ENCODE measurements at regions not wholly inside any gene's neighbourhood (a gene's known extent, or its start where the extent isn't known, plus 50 kb on each side); places are given as distances from the start of the nearest gene placed in this dataset.
"Not testable (repeated sequence)": the region's sequence is repeated elsewhere in the genome, so short reads cannot be mapped to it uniquely, and the experiment has no call there.

DNA sequence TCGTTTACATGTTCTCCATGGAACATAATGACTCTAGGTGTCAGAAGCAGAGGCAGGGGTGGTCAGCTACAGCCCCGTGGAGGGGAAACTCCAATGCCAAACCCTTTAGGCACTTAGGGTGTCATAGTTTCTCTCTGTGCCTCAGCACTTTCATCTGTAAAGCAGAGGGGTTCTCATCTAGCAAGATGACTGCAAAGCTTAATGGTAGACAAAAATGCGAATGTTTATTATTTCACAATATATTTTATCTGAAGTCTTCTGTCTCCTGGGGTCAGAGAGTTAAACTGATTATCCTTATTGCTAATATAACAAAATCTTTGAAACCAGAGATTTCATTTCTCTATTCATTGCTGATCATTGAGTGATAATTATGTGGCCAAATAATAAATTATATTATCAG lies 522.5 kb downstream of the TSN start:
- Mint-ChIP-seq H3K36me3 (no peaks in the 10 kb centered on the region), H3K4me1 (no peaks in the 10 kb centered on the region), H3K27me3 (no peaks in the 10 kb centered on the region), H3K4me3 (no peak overlapping the region), H3K9me3 (peaks cover 3% of the 10 kb centered on the region), H3K27ac (no peak overlapping the region)
- no peak for ATAC-seq (ENCODE audit: low read depth)
- POLR2A ChIA-PET: no interaction called here
- no peak for DNase-seq

- POLR2A ChIA-PET: no interaction called here
- DNase-seq: no peak
- Mint-ChIP-seq H3K4me1 (no peaks in the 10 kb centered on the region), H3K9me3 (peaks cover 2% of the 10 kb centered on the region), H3K27ac (no peak overlapping the region), H3K36me3 (no peaks in the 10 kb centered on the region), H3K27me3 (no peaks in the 10 kb centered on the region), H3K4me3 (no peak overlapping the region)
- no peak for ATAC-seq (ENCODE audit: low read depth)
Measured at GRCh38 chr2:122300758-122301157, 545.3 kb downstream of the TSN start.

DNA sequence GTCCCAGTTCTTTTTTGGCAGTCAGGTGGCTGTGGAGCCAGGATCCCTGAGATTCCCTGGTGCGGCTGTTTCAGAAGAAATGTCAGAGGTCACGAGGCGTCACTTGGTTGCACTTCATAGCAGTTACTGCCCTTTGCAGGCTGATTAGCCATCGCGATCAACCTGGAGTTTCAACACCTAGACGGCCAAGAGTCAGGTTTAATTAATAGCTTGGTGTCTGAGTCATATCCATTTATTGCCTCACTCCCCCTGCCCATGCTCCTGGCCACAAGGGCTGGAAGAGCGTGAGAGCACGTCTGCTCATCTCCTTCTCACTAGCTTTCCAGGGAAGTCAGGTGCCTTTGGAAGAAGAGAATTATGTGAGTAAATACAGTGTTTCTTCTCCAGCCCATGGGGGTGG lies 552.3 kb downstream of the TSN start:
- Mint-ChIP-seq H3K27ac (no peak overlapping the region), H3K4me3 (no peak overlapping the region), H3K9me3 (no peaks in the 10 kb centered on the region), H3K27me3 (peaks cover 2% of the 10 kb centered on the region), H3K36me3 (no peaks in the 10 kb centered on the region), H3K4me1 (no peaks in the 10 kb centered on the region)
- POLR2A ChIA-PET: no interaction called here
- ATAC-seq (ENCODE audit: low read depth): no peak
- DNase-seq: no peak

- Mint-ChIP-seq H3K36me3 (no peaks in the 10 kb centered on the region), H3K4me3 (no peak overlapping the region), H3K27me3 (no peaks in the 10 kb centered on the region), H3K27ac (no peak overlapping the region), H3K4me1 (no peaks in the 10 kb centered on the region), H3K9me3 (no peaks in the 10 kb centered on the region)
- POLR2A ChIA-PET: no interaction called here
- ATAC-seq (ENCODE audit: low read depth): no peak
- no peak for DNase-seq
Measured at GRCh38 chr2:122315306-122315705, 559.9 kb downstream of the TSN start.

DNA sequence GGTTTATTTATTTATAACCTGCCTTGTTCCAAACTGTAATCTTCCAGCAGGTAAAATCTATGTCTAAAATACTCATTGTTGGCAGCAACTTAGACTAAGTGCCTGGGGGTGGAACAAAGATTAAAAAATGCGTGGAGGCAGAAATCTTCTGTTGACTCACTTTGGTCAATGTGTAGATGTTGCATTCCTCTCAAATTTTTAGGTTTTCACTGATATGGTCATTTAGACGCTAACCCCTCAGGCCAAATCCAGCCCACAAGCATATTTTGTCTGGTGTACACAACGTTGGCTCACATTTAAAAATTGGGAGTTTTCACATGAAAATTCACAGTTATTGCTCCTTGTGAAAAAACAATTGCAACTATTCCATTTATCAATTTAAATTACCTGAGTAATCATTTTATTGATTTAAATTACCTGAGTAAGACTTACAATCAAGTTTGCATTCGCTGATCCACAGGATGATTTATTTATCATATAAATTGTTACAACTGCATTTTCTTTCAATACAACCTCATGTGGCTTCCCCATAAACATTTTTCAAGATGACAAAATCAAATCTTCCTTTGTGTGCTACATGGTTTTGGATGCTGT lies 564.2 kb downstream of the TSN start:
- Mint-ChIP-seq H3K27ac (no peak overlapping the region), H3K4me1 (no peaks in the 10 kb centered on the region), H3K4me3 (no peak overlapping the region), H3K9me3 (no peaks in the 10 kb centered on the region), H3K36me3 (no peaks in the 10 kb centered on the region), H3K27me3 (no peaks in the 10 kb centered on the region)
- ATAC-seq (ENCODE audit: low read depth) (no peak), DNase-seq (no peak)
- POLR2A ChIA-PET: no interaction called here

DNA sequence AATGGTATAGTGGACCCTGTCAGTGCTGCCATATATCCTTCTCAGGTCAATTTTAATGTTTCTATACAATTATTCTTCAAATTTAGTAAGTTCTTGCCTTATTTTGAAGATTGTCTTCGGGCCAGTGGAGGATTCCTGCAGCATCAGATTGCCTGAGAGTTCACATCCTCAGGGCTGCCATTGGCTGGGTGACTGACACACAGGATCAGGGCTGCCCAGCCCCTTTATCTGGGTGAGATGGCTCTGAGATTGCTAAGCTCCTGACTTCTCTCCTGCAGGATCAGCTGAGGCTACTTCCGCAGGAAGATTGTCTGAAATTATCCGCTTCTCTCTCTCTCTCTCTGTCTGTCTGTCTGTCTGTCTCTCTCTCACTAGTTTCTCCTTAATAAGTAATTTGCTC lies 567.4 kb downstream of the TSN start:
- H3K27me3 Mint-ChIP-seq: no peaks in the 10 kb centered on the region
- H3K27ac Mint-ChIP-seq: no peak overlapping the region
- H3K4me3 Mint-ChIP-seq: no peak overlapping the region
- no peaks in the 10 kb centered on the region for H3K4me1 Mint-ChIP-seq
- H3K36me3 Mint-ChIP-seq: no peaks in the 10 kb centered on the region
- POLR2A ChIA-PET: no interaction called here
- H3K9me3 Mint-ChIP-seq: no peaks in the 10 kb centered on the region
- ATAC-seq (ENCODE audit: low read depth) (no peak), DNase-seq (no peak)

- POLR2A ChIA-PET: no interaction called here
- no peaks in the 10 kb centered on the region for H3K9me3 Mint-ChIP-seq
- no peaks in the 10 kb centered on the region for H3K4me1 Mint-ChIP-seq
- H3K4me3 Mint-ChIP-seq: no peak overlapping the region
- DNase-seq: no peak
- no peak for ATAC-seq (ENCODE audit: low read depth)
- H3K27me3 Mint-ChIP-seq: no peaks in the 10 kb centered on the region
- no peak overlapping the region for H3K27ac Mint-ChIP-seq
- H3K36me3 Mint-ChIP-seq: no peaks in the 10 kb centered on the region
Measured at GRCh38 chr2:122323927-122324326, 568.5 kb downstream of the TSN start.

DNA sequence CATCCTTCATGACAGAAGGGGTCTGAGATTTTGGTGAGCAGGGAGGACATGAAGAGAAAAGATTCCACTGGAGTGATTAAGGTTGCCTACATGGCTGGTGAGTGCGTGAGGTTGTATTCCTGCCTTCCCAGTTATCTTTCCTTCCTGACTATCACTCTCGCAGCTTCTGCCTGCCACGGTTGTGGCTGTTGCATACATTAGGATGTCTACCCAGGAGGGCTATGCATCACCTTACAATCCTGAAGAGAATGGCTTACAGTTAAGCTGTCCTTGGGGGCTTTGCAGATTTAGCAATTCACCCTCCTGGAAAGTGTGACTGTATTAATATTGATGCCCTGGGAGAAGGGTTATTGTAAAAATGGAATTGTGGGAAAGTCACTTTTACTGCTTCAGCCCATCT lies 571.0 kb downstream of the TSN start:
- POLR2A ChIA-PET: no interaction called here
- Mint-ChIP-seq H3K9me3 (no peaks in the 10 kb centered on the region), H3K27ac (no peak overlapping the region), H3K4me1 (no peaks in the 10 kb centered on the region), H3K27me3 (no peaks in the 10 kb centered on the region), H3K4me3 (no peak overlapping the region), H3K36me3 (no peaks in the 10 kb centered on the region)
- ATAC-seq (ENCODE audit: low read depth) (no peak), DNase-seq (no peak)

DNA sequence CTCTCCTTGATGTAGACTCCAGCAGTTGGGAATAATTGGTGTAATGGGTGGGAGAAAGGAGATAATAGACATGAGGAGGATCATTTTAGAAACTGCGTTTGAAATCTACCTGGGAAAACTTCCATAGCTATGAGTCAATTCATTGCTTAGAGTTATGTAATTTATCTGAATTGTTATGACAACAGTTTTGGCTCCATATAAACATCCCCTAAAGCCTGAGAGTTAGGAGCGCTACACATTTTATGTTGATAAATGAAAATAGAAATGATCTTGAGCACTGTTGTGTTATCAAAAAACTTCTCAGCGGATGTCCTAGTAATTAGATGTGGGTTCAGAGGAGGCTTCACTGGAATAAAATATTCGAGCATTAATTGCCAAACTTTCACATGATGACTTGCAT lies 573.4 kb downstream of the TSN start:
- POLR2A ChIA-PET: no interaction called here
- Mint-ChIP-seq H3K27me3 (no peaks in the 10 kb centered on the region), H3K9me3 (no peaks in the 10 kb centered on the region), H3K4me1 (no peaks in the 10 kb centered on the region), H3K27ac (no peak overlapping the region), H3K4me3 (no peak overlapping the region), H3K36me3 (no peaks in the 10 kb centered on the region)
- ATAC-seq (ENCODE audit: low read depth) (no peak), DNase-seq (no peak)

- DNase-seq (no peak), ATAC-seq (ENCODE audit: low read depth) (no peak)
- Mint-ChIP-seq H3K4me1 (no peaks in the 10 kb centered on the region), H3K36me3 (no peaks in the 10 kb centered on the region), H3K27me3 (no peaks in the 10 kb centered on the region), H3K9me3 (no peaks in the 10 kb centered on the region), H3K27ac (no peak overlapping the region), H3K4me3 (no peak overlapping the region)
- POLR2A ChIA-PET: no interaction called here
Measured at GRCh38 chr2:122329278-122329677, 573.8 kb downstream of the TSN start.

DNA sequence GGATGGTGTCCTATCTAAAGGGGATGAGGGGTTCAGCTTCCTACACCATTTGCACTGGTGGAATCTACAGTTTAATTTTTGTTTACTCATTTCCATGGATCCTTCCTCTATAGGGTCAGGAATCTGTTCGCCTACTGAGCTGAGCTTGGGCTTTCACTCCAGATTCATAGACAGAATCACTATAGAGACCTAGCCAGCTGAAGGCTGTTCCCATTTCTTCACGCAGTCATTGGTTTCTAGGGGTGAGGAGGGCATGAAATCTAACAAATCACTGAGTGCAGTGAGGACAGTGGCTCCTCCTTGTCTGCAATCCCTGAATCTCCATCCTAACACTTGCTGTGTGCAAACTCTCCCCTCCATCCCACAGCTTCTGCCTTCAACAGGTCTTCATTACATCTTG lies 578.5 kb downstream of the TSN start:
- Mint-ChIP-seq H3K36me3 (no peaks in the 10 kb centered on the region), H3K9me3 (no peaks in the 10 kb centered on the region), H3K27me3 (no peaks in the 10 kb centered on the region), H3K4me3 (no peak overlapping the region), H3K27ac (no peak overlapping the region), H3K4me1 (no peaks in the 10 kb centered on the region)
- POLR2A ChIA-PET: no interaction called here
- DNase-seq: no peak
- ATAC-seq (ENCODE audit: low read depth): no peak

- no peak for ATAC-seq (ENCODE audit: low read depth)
- POLR2A ChIA-PET: no interaction called here
- no peaks in the 10 kb centered on the region for H3K36me3 Mint-ChIP-seq
- DNase-seq: no peak
- H3K4me3 Mint-ChIP-seq: no peak overlapping the region
- H3K4me1 Mint-ChIP-seq: no peaks in the 10 kb centered on the region
- H3K27me3 Mint-ChIP-seq: no peaks in the 10 kb centered on the region
- H3K27ac Mint-ChIP-seq: no peak overlapping the region
- no peaks in the 10 kb centered on the region for H3K9me3 Mint-ChIP-seq
Measured at GRCh38 chr2:122338000-122338399, 582.5 kb downstream of the TSN start.

- no peaks in the 10 kb centered on the region for H3K36me3 Mint-ChIP-seq
- POLR2A ChIA-PET: no interaction called here
- no peaks in the 10 kb centered on the region for H3K9me3 Mint-ChIP-seq
- DNase-seq (no peak), ATAC-seq (ENCODE audit: low read depth) (no peak)
- H3K27ac Mint-ChIP-seq: no peak overlapping the region
- H3K4me3 Mint-ChIP-seq: no peak overlapping the region
- no peaks in the 10 kb centered on the region for H3K27me3 Mint-ChIP-seq
- no peaks in the 10 kb centered on the region for H3K4me1 Mint-ChIP-seq
Measured at GRCh38 chr2:122340246-122340645, 584.8 kb downstream of the TSN start.

- ATAC-seq (ENCODE audit: low read depth): no peak
- Mint-ChIP-seq H3K4me3 (no peak overlapping the region), H3K27me3 (no peaks in the 10 kb centered on the region), H3K27ac (no peak overlapping the region), H3K9me3 (no peaks in the 10 kb centered on the region), H3K4me1 (no peaks in the 10 kb centered on the region), H3K36me3 (no peaks in the 10 kb centered on the region)
- DNase-seq: no peak
- POLR2A ChIA-PET: no interaction called here
Measured at GRCh38 chr2:122341007-122341406, 585.6 kb downstream of the TSN start.

DNA sequence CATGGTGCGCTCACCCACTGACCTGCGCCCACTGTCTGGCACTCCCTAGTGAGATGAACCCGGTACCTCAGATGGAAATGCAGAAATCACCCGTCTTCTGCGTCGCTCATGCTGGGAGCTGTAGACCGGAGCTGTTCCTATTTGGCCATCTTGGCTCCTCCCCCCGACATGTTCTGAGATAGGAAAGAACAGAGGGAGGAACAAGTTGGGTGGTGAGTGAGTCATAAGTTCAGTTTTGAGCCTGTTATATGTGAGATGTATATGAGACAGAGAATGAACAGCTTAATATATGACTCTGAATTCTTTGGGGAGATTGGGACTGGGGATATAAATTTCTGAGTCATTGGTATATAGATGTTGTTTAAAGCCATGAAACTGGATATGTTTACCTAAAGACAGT lies 596.7 kb downstream of the TSN start:
- ATAC-seq (ENCODE audit: low read depth); H3K9me3 Mint-ChIP-seq; DNase-seq; H3K4me1 Mint-ChIP-seq; POLR2A ChIA-PET; H3K36me3 Mint-ChIP-seq; H3K27me3 Mint-ChIP-seq; H3K4me3 Mint-ChIP-seq; H3K27ac Mint-ChIP-seq: not testable (repeated sequence)
